OCI-LY3 (cell line): ENCODE measurements at regions not wholly inside any gene's neighbourhood (a gene's known extent, or its start where the extent isn't known, plus 50 kb on each side); places are given as distances from the start of the nearest gene placed in this dataset.

Experiments
- H2AFZ ChIP-seq: fragments of 200-600, 300-600 bp; shearing (Covaris generic); 2 replicates; pipeline ENCODE4 v1.6.0; 2014; ENCODE audit warnings: antibody characterized with exemption, low read depth, low read length
- H3K27ac ChIP-seq: fragments of 200-600, 300-600 bp; sonication (generic); 2 replicates; pipeline ENCODE4 v1.5.1; 2014; ENCODE audit warnings: mild to moderate bottlenecking, low read length, moderate library complexity, mixed read lengths
- H3K27me3 ChIP-seq: fragments of 200-600, 300-600 bp; sonication (generic); 2 replicates; pipeline ENCODE4 v1.6.1; 2014; ENCODE audit warnings: low read depth, low read length, mixed read lengths
- H3K36me3 ChIP-seq: fragments of 200-600, 300-600 bp; sonication (generic); replicated peaks from 2 replicates; pipeline ENCODE3; 2014; ENCODE audit warnings: low read depth, low read length, mixed read lengths
- H3K4me1 ChIP-seq: fragments of 300-600, 200-600 bp; sonication (generic); 2 replicates; pipeline ENCODE4 v1.6.1; 2014; ENCODE audit warnings: low read length, mixed read lengths
- H3K4me2 ChIP-seq: fragments of 200-600, 300-600 bp; sonication (generic); 2 replicates; pipeline ENCODE4 v1.6.1; 2014; ENCODE audit warnings: low read length, mixed read lengths
- H3K4me3 ChIP-seq: fragments of 300-600, 200-600 bp; sonication (generic); 2 replicates; pipeline ENCODE4 v1.5.1; 2014; ENCODE audit warnings: antibody characterized with exemption, mild to moderate bottlenecking, low read length, moderate library complexity
- H3K79me2 ChIP-seq: fragments of 300-600, 200-600 bp; shearing (Covaris generic); 2 replicates; pipeline ENCODE4 v1.6.1; 2014; ENCODE audit warnings: mild to moderate bottlenecking, low read length, mixed read lengths
- H3K9ac ChIP-seq: fragments of 300-600, 200-600 bp; shearing (Covaris generic); 2 replicates; pipeline ENCODE4 v1.6.0; 2014; ENCODE audit warnings: mild to moderate bottlenecking, low read length, moderate library complexity
- H3K9me3 ChIP-seq: fragments of 200-600, 300-600 bp; shearing (Covaris generic); 2 replicates; pipeline ENCODE4 v1.6.1; 2014; ENCODE audit warnings: low read length, mixed read lengths; ENCODE audit not compliant: insufficient read depth
- H4K20me1 ChIP-seq: fragments of 200-600, 300-600 bp; sonication (generic); 2 replicates; pipeline ENCODE4 v1.6.1; 2016; ENCODE audit warnings: low read length, mixed read lengths; ENCODE audit not compliant: insufficient read depth
- CTCF ChIP-seq: fragments of 200-600, 300-600 bp; sonication (generic); IDR thresholded peaks from 2 replicates; pipeline ENCODE4 v1.5.1; 2014; ENCODE audit warnings: antibody characterized with exemption, low read length, low read depth
- EZH2phosphoT487 ChIP-seq: fragments of 200-600 bp; shearing (Covaris generic); IDR thresholded peaks from 2 replicates; pipeline ENCODE4 v1.6.1; 2018; ENCODE audit warnings: antibody characterized with exemption, mixed run types, low read depth

GRCh38 chr2:7849027-7849426, 832.8 kb upstream of the ID2 start:
- Histone ChIP-seq H3K4me1 (no peaks in the 10 kb centered on the region), H2AFZ (no peak overlapping the region), H4K20me1 (no peaks in the 10 kb centered on the region), H3K79me2 (no peaks in the 10 kb centered on the region), H3K4me2 (no peak overlapping the region), H3K27ac (no peak overlapping the region), H3K4me3 (no peak overlapping the region), H3K9ac (no peak overlapping the region), H3K27me3 (0 out of 2 replicates have a peak, but pooled peaks cover 2% of the 10 kb centered on the region), H3K36me3 (no peaks in the 10 kb centered on the region), H3K9me3 (no peaks in the 10 kb centered on the region)
- no peak for TF ChIP-seq EZH2phosphoT487
- TF ChIP-seq CTCF, result no peak

GRCh38 chr2:7849531-7849930, 832.3 kb upstream of the ID2 start:
- no peak overlapping the region for H2AFZ ChIP-seq
- no peaks in the 10 kb centered on the region for H3K4me1 ChIP-seq
- no peaks in the 10 kb centered on the region for H3K36me3 ChIP-seq
- no peaks in the 10 kb centered on the region for H3K79me2 ChIP-seq
- no peak for TF ChIP-seq EZH2phosphoT487
- no peak for TF ChIP-seq CTCF
- H3K4me3 ChIP-seq, result no peak overlapping the region
- no peaks in the 10 kb centered on the region for H3K27me3 ChIP-seq
- no peak overlapping the region for H3K4me2 ChIP-seq
- no peaks in the 10 kb centered on the region for H3K9me3 ChIP-seq
- H4K20me1 ChIP-seq, result no peaks in the 10 kb centered on the region
- no peak overlapping the region for H3K9ac ChIP-seq
- no peak overlapping the region for H3K27ac ChIP-seq

GRCh38 chr2:7852546-7852945, 829.3 kb upstream of the ID2 start:
- H3K79me2 ChIP-seq, result no peaks in the 10 kb centered on the region
- H3K27me3 ChIP-seq, result no peaks in the 10 kb centered on the region
- H3K9me3 ChIP-seq, result no peaks in the 10 kb centered on the region
- no peaks in the 10 kb centered on the region for H4K20me1 ChIP-seq
- H3K4me1 ChIP-seq, result no peaks in the 10 kb centered on the region
- H3K27ac ChIP-seq, result no peak overlapping the region
- no peaks in the 10 kb centered on the region for H3K36me3 ChIP-seq
- H3K4me2 ChIP-seq, result no peak overlapping the region
- TF ChIP-seq CTCF, result no peak
- no peak for TF ChIP-seq EZH2phosphoT487
- no peak overlapping the region for H3K9ac ChIP-seq
- H2AFZ ChIP-seq, result no peak overlapping the region
- no peak overlapping the region for H3K4me3 ChIP-seq

GRCh38 chr2:7857904-7858303, 824.0 kb upstream of the ID2 start:
- H3K4me2 ChIP-seq, result no peak overlapping the region
- no peaks in the 10 kb centered on the region for H3K36me3 ChIP-seq
- no peaks in the 10 kb centered on the region for H3K27me3 ChIP-seq
- H3K9ac ChIP-seq, result no peak overlapping the region
- no peaks in the 10 kb centered on the region for H3K4me1 ChIP-seq
- no peak overlapping the region for H3K27ac ChIP-seq
- no peak overlapping the region for H3K4me3 ChIP-seq
- H4K20me1 ChIP-seq, result no peaks in the 10 kb centered on the region
- H2AFZ ChIP-seq, result no peak overlapping the region
- no peaks in the 10 kb centered on the region for H3K9me3 ChIP-seq
- TF ChIP-seq CTCF (no peak), EZH2phosphoT487 (no peak)
- H3K79me2 ChIP-seq, result no peaks in the 10 kb centered on the region
